ENCODE measurements at regions not wholly inside any gene's neighbourhood (a gene's known extent, or its start where the extent isn't known, plus 50 kb on each side); places are given as distances from the start of the nearest gene placed in this dataset.

GRCh38 chr7:19491371-19491770, 217.5 kb downstream of the POLR1F start:
- H3K27me3 ChIP-seq = no peaks in the 10 kb centered on the region
- H3K4me1 ChIP-seq = no peaks in the 10 kb centered on the region
- no peak overlapping the region for H3K4me3 ChIP-seq
- H3K9me3 ChIP-seq = no peaks in the 10 kb centered on the region
- TF ChIP-seq CTCF (IDR thresholded peaks at IDR 0.05) = no peak
- TF ChIP-seq POLR2A (IDR thresholded peaks at IDR 0.05) = no peak
- H3K36me3 ChIP-seq = no peaks in the 10 kb centered on the region
- DNase-seq = no peak
- H3K27ac ChIP-seq = no peak overlapping the region
- intact Hi-C loops (cut with DNase I) = no loop called here
- 61 to 68% methylated on average over 5 of the region's 5 CpGs for WGBS, 2 donors

GRCh38 chr7:19489162-19489820, 219.5 kb downstream of the POLR1F start:
- no peaks in the 10 kb centered on the region for H3K36me3 ChIP-seq
- no peak overlapping the region for H3K4me3 ChIP-seq
- H3K9me3 ChIP-seq = no peaks in the 10 kb centered on the region
- no peaks in the 10 kb centered on the region for H3K27me3 ChIP-seq
- H3K4me1 ChIP-seq = no peaks in the 10 kb centered on the region
- intact Hi-C loops (cut with DNase I) = no loop called here
- TF ChIP-seq POLR2A (IDR thresholded peaks at IDR 0.05) = no peak
- TF ChIP-seq CTCF (IDR thresholded peaks at IDR 0.05) = no peak
- no peak overlapping the region for H3K27ac ChIP-seq
- no peak for DNase-seq
- WGBS, 2 donors = 69% methylated on average over 3 of the region's 3 CpGs; no CpG with 5 or more reads in 1 of the 2 donors

DNA sequence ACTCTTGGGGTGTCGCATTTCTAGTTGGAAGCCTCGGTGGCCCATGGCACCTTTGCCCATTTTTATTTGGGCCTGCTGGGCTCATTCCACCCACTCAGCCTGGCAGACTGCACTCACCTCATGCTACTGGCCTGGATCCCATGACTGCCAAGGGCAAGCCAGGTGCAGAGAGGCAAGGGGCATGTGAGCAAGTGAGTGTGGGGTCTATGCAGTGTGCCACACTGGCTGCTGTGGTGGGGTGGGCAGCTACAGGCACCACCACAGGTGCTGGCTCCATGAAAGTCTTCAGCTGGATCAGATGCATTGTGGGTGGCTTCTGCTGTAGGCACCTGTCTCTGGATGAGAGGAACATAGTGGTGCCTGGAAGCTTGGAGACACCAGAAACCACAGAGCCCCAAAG, 220.8 kb downstream of the POLR1F start:
- Histone ChIP-seq H3K27ac (no peak overlapping the region), H3K36me3 (no peaks in the 10 kb centered on the region), H3K9me3 (no peaks in the 10 kb centered on the region), H3K4me1 (no peaks in the 10 kb centered on the region), H3K27me3 (no peaks in the 10 kb centered on the region), H3K4me3 (no peak overlapping the region)
- DNase-seq = no peak
- WGBS, 2 donors = 68 to 83% methylated on average over 2 of the region's 2 CpGs
- intact Hi-C loops (cut with DNase I) = no loop called here
- TF ChIP-seq POLR2A (IDR thresholded peaks at IDR 0.05) (no peak), CTCF (IDR thresholded peaks at IDR 0.05) (no peak)

GRCh38 chr7:19482628-19483027, 226.2 kb downstream of the POLR1F start:
- no peaks in the 10 kb centered on the region for H3K27me3 ChIP-seq
- TF ChIP-seq POLR2A (IDR thresholded peaks at IDR 0.05) (no peak), CTCF (IDR thresholded peaks at IDR 0.05) (no peak)
- H3K4me3 ChIP-seq = no peak overlapping the region
- no peaks in the 10 kb centered on the region for H3K4me1 ChIP-seq
- peaks cover 0 to 6% (median 0%) of the 10 kb centered on the region in 3 donors for H3K9me3 ChIP-seq
- H3K36me3 ChIP-seq = no peaks in the 10 kb centered on the region
- intact Hi-C loops (cut with DNase I) = no loop called here
- 71 to 89% methylated on average over 2 of the region's 2 CpGs for WGBS, 2 donors
- no peak for DNase-seq
- no peak overlapping the region for H3K27ac ChIP-seq

DNA sequence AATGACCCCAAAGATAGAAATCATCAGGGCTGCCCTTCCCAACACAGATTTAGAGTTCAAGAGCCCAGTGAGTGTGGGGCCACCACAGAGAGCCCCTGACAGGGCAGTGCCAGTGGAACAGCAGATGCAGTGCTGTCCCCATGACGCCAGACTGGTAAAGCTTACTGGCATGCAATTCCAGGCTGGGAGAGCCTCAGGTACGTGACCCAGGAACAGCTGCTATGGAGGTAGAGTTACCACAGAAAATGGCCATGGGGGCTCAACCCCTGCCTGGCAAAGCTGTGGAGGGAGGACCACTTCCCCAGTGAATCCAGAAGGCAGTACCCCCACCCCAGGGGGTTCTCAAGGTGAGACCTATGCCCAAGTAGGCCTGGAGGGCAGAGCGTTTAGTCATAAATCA, 228.5 kb downstream of the POLR1F start:
- H3K27me3 ChIP-seq = no peaks in the 10 kb centered on the region
- no peak overlapping the region for H3K4me3 ChIP-seq
- peaks cover 0 to 6% (median 0%) of the 10 kb centered on the region in 3 donors for H3K9me3 ChIP-seq
- intact Hi-C loops (cut with DNase I) = no loop called here
- WGBS, 2 donors = 87 to 100% methylated on average over 1 to 3 of the region's 3 CpGs
- H3K4me1 ChIP-seq = no peaks in the 10 kb centered on the region
- TF ChIP-seq CTCF (IDR thresholded peaks at IDR 0.05) = no peak
- TF ChIP-seq POLR2A (IDR thresholded peaks at IDR 0.05) = no peak
- no peaks in the 10 kb centered on the region for H3K36me3 ChIP-seq
- DNase-seq = no peak
- H3K27ac ChIP-seq = no peak overlapping the region

Data from esophagus squamous epithelium (tissue), 5 donors.